NT2/D1 (cell line): ENCODE measurements at regions not wholly inside any gene's neighbourhood (a gene's known extent, or its start where the extent isn't known, plus 50 kb on each side); places are given as distances from the start of the nearest gene placed in this dataset.

Source experiments
- DNase-seq: peaks from one replicate; pipeline ENCODE4 v3.0.0-alpha.2; 2011; ENCODE audit warnings: low read depth, low spot score
- H3K27me3 ChIP-seq: 2 replicates; pipeline ENCODE4 v1.6.0; 2011; ENCODE audit warnings: mild to moderate bottlenecking; ENCODE audit not compliant: insufficient read length, insufficient read depth
- H3K36me3 ChIP-seq: 2 replicates; pipeline ENCODE4 v1.6.1; 2011; ENCODE audit warnings: mild to moderate bottlenecking, low read length, mixed read lengths; ENCODE audit not compliant: insufficient read depth, insufficient read length
- H3K4me1 ChIP-seq: 2 replicates; pipeline ENCODE4 v1.5.1; 2011; ENCODE audit not compliant: insufficient read depth, insufficient read length
- H3K4me3 ChIP-seq: 2 replicates; pipeline ENCODE4 v1.5.1; 2011; ENCODE audit warnings: low read depth; ENCODE audit not compliant: insufficient read length
- H3K9ac ChIP-seq: 2 replicates; pipeline ENCODE4 v1.6.0; 2011; ENCODE audit warnings: low read depth; ENCODE audit not compliant: insufficient read length
- H3K9me3 ChIP-seq: 2 replicates; pipeline ENCODE4 v1.5.1; 2011; ENCODE audit warnings: mild to moderate bottlenecking, low read length; ENCODE audit not compliant: insufficient read depth
- SUZ12 ChIP-seq: IDR thresholded peaks from 2 replicates; pipeline ENCODE4 v1.6.1; 2011; ENCODE audit not compliant: insufficient read length, insufficient read depth; ENCODE audit errors: extremely low read depth
- YY1 ChIP-seq: IDR thresholded peaks from 2 replicates; pipeline ENCODE4 v1.6.1; 2011; ENCODE audit not compliant: insufficient read length, insufficient read depth
- ZNF274 ChIP-seq: IDR thresholded peaks from 2 replicates; pipeline ENCODE4 v1.6.1; 2011; ENCODE audit warnings: mild to moderate bottlenecking, low read depth, low read length

GRCh38 chr2:43031471-43032212 lies 194.8 kb downstream of the ZFP36L2 start:
- DNase-seq: no peak
- Histone ChIP-seq H3K4me1 (no peaks in the 10 kb centered on the region), H3K4me3 (no peak overlapping the region), H3K36me3 (no peaks in the 10 kb centered on the region), H3K9ac (no peak overlapping the region), H3K9me3 (no peaks in the 10 kb centered on the region), H3K27me3 (no peaks in the 10 kb centered on the region)
- TF ChIP-seq ZNF274 (no peak), SUZ12 (no peak), YY1 (no peak)

- no peaks in the 10 kb centered on the region for H3K36me3 ChIP-seq
- no peak for TF ChIP-seq YY1
- TF ChIP-seq SUZ12: no peak
- no peak for TF ChIP-seq ZNF274
- H3K9ac ChIP-seq: no peak overlapping the region
- H3K4me1 ChIP-seq: no peaks in the 10 kb centered on the region
- no peaks in the 10 kb centered on the region for H3K27me3 ChIP-seq
- H3K4me3 ChIP-seq: no peak overlapping the region
- DNase-seq: no peak
- H3K9me3 ChIP-seq: no peaks in the 10 kb centered on the region
Measured at GRCh38 chr2:43030551-43031307, 195.7 kb downstream of the ZFP36L2 start.

DNA sequence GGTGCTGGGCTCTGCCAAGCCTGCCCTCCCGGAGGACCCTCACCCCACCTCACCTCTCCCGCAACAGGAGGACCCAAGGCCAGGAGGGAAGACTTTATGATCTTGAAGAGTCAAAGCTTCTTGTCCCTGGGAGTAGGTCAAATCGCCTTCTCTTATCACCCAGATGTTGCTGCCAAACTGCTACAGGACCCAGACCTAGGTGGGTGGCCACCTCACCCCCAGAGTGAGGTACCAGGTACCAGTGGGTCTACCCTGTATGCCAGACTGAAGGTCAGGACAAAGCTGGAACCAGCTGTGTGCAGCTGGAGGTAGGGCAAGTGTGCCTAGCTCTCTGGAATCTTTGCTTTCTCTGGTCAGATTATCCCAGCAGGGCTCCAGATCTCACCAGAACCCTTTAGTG lies 197.2 kb downstream of the ZFP36L2 start:
- Histone ChIP-seq H3K36me3 (no peaks in the 10 kb centered on the region), H3K9ac (no peak overlapping the region), H3K27me3 (no peaks in the 10 kb centered on the region), H3K4me3 (no peak overlapping the region), H3K4me1 (peaks cover 2% of the 10 kb centered on the region), H3K9me3 (no peaks in the 10 kb centered on the region)
- no peak for TF ChIP-seq SUZ12
- no peak for TF ChIP-seq ZNF274
- no peak for TF ChIP-seq YY1
- DNase-seq: no peak

DNA sequence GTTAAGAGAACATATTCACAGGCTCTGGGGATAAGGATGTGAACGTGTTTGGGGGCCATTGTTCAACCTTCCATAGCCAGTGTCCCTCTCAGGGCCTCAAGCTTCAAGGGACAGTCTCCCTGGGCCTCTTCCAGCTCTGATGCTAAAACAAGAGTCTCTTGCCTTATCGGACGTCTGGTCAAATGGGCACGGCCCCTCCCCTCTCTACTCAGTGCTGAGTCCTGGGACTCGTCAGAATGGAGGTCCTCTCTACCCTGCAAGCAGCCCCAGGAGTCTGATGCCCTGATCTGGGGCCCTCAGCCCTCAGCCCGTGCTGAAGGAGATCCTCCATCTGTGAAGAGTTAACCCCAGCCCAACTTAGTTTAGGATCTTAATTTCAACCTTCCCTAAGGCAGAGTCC lies 198.2 kb downstream of the ZFP36L2 start:
- peaks cover 2% of the 10 kb centered on the region for H3K4me1 ChIP-seq
- TF ChIP-seq SUZ12 (no peak), ZNF274 (no peak), YY1 (no peak)

DNA sequence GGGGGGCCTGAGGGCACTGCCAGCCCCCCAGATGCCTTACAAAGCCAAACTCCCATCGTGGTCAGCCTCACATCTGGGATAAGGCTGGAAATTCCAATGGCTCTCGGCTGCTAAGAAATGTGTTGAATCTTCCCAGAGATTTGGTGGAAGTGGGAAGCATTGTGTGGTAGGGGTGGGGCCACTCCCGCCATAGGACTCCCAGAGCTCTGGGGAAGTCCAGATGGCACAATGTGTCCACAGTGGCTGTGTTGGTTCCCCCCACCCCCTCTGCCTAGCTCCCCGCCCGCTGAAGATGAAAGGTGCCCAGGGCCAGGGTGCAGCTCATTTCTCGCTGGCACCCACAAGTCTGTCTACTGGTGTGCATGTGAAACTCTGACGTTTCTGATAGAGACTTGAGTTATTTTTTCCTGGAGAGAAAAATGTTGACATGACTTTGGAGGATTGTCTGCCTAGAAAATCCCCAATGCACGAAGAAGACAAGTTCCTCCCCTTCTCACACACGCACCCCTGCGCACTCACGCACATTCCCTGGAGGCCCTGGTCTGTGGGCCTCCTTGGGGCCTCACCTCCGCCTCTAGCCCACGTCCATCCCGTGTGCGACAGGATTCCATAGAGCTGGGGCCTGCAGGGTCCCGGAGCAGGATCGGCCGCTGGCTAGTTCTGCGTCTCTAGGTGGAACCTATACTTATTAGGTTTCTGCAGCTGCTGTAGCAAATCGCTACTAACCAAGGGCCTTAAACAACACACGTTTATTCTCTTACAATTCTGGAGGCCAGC lies 199.1 kb downstream of the ZFP36L2 start:
- TF ChIP-seq SUZ12 (no peak), YY1 (no peak), ZNF274 (no peak)
- DNase-seq: no peak
- Histone ChIP-seq H3K4me3 (no peak overlapping the region), H3K36me3 (no peaks in the 10 kb centered on the region), H3K9ac (no peak overlapping the region), H3K27me3 (no peaks in the 10 kb centered on the region), H3K9me3 (no peaks in the 10 kb centered on the region), H3K4me1 (peaks cover 2% of the 10 kb centered on the region)

More for the DNA sequence above, 198.2 kb downstream of the ZFP36L2 start:
- Histone ChIP-seq H3K9ac (no peak overlapping the region), H3K27me3 (no peaks in the 10 kb centered on the region), H3K36me3 (no peaks in the 10 kb centered on the region), H3K9me3 (no peaks in the 10 kb centered on the region), H3K4me3 (no peak overlapping the region)
- no peak for DNase-seq

DNA sequence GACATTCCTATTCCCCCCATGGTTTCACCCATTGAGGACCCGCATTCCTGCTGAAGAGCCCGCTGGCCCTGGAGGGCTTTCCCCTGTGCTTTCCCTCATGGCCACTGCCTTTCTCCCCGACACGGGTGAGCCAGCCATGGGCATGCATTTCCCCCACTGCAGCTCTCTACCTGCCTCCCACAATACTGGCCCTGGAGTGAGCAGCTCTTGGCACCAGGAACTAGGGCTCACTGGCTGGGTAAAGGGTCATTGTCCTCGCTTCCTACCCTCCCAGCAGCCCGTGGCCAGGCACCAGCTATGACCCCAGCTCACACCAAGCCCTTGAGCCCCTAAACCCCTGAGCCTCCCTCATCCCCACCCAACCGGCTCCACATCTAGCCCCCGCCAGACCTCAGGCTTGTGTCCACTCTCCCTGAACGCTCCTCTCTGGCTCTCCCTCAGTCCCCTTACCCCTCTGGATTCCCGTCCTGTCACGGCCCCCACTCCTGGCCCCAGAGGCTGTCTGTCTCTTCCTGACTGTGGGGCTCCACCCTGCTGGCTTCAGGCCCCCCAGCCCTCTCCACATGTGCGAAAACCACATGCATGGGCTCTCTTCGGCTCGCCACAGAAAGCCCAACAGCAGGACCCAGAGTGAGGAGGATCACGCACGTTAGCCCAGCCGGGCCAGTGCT lies 199.8 kb downstream of the ZFP36L2 start:
- Histone ChIP-seq H3K9ac (no peak overlapping the region), H3K27me3 (no peaks in the 10 kb centered on the region), H3K9me3 (no peaks in the 10 kb centered on the region; the same call in 1 of the 2 replicates), H3K36me3 (no peaks in the 10 kb centered on the region), H3K4me3 (no peak overlapping the region), H3K4me1 (peaks cover 2% of the 10 kb centered on the region)
- DNase-seq: no peak
- TF ChIP-seq SUZ12: no peak
- TF ChIP-seq ZNF274: no peak
- TF ChIP-seq YY1: no peak
